ENCODE measurements at regions not wholly inside any gene's neighbourhood (a gene's known extent, or its start where the extent isn't known, plus 50 kb on each side); places are given as distances from the start of the nearest gene placed in this dataset.

DNA sequence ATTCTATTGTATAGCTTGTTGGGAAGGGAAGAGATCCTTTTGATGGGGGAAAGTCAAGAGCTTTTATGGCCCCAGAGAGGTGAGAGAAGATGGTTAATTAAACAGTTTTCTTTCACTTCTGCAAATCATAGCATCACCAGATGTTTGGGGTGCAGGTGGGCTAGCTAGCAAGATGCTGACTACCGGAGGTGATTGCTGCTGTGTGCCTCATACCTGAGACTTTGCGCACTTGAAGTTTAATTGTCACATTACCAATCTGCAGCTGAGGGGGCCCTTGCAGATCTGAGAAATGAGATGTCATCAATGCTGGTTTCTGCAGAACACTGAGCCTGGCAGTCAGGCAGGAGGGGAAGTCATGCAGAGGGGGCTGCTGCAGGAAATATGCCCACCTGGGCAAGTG lies 73.9 kb downstream of the SNRPE start:
- TF ChIP-seq CREB1 (CRISPR knock-in tag; IDR thresholded peaks at IDR 0.05; ENCODE audit: low read depth) (no peak), POLR2AphosphoS5 (IDR thresholded peaks at IDR 0.05; ENCODE audit: low read depth) (no peak), EZH2 (IDR thresholded peaks at IDR 0.05; ENCODE audit: low read depth, unreplicated experiment) (no peak), EZH2phosphoT487 (IDR thresholded peaks at IDR 0.05; ENCODE audit: unreplicated experiment) (no peak), JUNB (IDR thresholded peaks at IDR 0.05; ENCODE audit: unreplicated experiment) (no peak), STAT1 (IDR thresholded peaks at IDR 0.05; ENCODE audit: unreplicated experiment) (no peak), NANOG (IDR thresholded peaks at IDR 0.05; ENCODE audit: borderline replicate concordance) (no peak)
- TF ChIP-seq, protein P1, sequence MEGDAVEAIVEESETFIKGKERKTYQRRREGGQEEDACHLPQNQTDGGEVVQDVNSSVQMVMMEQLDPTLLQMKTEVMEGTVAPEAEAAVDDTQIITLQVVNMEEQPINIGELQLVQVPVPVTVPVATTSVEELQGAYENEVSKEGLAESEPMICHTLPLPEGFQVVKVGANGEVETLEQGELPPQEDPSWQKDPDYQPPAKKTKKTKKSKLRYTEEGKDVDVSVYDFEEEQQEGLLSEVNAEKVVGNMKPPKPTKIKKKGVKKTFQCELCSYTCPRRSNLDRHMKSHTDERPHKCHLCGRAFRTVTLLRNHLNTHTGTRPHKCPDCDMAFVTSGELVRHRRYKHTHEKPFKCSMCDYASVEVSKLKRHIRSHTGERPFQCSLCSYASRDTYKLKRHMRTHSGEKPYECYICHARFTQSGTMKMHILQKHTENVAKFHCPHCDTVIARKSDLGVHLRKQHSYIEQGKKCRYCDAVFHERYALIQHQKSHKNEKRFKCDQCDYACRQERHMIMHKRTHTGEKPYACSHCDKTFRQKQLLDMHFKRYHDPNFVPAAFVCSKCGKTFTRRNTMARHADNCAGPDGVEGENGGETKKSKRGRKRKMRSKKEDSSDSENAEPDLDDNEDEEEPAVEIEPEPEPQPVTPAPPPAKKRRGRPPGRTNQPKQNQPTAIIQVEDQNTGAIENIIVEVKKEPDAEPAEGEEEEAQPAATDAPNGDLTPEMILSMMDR (conservative IDR thresholded peaks at IDR 0.05; ENCODE audit: low read depth in 2 of 2) = no peak
- TF ChIP-seq, protein P2, sequence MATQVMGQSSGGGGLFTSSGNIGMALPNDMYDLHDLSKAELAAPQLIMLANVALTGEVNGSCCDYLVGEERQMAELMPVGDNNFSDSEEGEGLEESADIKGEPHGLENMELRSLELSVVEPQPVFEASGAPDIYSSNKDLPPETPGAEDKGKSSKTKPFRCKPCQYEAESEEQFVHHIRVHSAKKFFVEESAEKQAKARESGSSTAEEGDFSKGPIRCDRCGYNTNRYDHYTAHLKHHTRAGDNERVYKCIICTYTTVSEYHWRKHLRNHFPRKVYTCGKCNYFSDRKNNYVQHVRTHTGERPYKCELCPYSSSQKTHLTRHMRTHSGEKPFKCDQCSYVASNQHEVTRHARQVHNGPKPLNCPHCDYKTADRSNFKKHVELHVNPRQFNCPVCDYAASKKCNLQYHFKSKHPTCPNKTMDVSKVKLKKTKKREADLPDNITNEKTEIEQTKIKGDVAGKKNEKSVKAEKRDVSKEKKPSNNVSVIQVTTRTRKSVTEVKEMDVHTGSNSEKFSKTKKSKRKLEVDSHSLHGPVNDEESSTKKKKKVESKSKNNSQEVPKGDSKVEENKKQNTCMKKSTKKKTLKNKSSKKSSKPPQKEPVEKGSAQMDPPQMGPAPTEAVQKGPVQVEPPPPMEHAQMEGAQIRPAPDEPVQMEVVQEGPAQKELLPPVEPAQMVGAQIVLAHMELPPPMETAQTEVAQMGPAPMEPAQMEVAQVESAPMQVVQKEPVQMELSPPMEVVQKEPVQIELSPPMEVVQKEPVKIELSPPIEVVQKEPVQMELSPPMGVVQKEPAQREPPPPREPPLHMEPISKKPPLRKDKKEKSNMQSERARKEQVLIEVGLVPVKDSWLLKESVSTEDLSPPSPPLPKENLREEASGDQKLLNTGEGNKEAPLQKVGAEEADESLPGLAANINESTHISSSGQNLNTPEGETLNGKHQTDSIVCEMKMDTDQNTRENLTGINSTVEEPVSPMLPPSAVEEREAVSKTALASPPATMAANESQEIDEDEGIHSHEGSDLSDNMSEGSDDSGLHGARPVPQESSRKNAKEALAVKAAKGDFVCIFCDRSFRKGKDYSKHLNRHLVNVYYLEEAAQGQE (IDR thresholded peaks at IDR 0.05; ENCODE audit: unreplicated experiment) = no peak
